ENCODE measurements at regions not wholly inside any gene's neighbourhood (a gene's known extent, or its start where the extent isn't known, plus 50 kb on each side); places are given as distances from the start of the nearest gene placed in this dataset.

GRCh38 chr16:79996321-79996720, 395.8 kb upstream of the MAF start:
- DNase-seq (no peak), ATAC-seq (no peak)
- no peak for TF ChIP-seq CTCF (IDR thresholded peaks at IDR 0.05)
- Mint-ChIP-seq H3K36me3 (ENCODE audit: low read depth) (no peaks in the 10 kb centered on the region), H3K4me3 (no peak overlapping the region), H3K4me1 (ENCODE audit: low read depth) (no peaks in the 10 kb centered on the region), H3K27me3 (no peaks in the 10 kb centered on the region), H3K27ac (no peak overlapping the region), H3K9me3 (no peaks in the 10 kb centered on the region)
- ChIA-PET CTCF (interaction anchor here (1.3 to 2.5 kb wide), 3 partner anchors 11 to 531 kb away, joined by 3 to 12 read pairs (median 9); no protein-coding TSS in a partner anchor), POLR2A (no interaction called here)
- intact Hi-C loops (cut with micrococcal nuclease): no loop called here

GRCh38 chr16:79995315-79995714, 394.8 kb upstream of the MAF start:
- H3K9me3 Mint-ChIP-seq: no peaks in the 10 kb centered on the region
- no peaks in the 10 kb centered on the region for H3K4me1 Mint-ChIP-seq (ENCODE audit: low read depth)
- ChIA-PET POLR2A (no interaction called here), CTCF (no interaction called here)
- intact Hi-C loops (cut with micrococcal nuclease): no loop called here
- ATAC-seq (no peak), DNase-seq (no peak)
- H3K36me3 Mint-ChIP-seq (ENCODE audit: low read depth): no peaks in the 10 kb centered on the region
- TF ChIP-seq CTCF (IDR thresholded peaks at IDR 0.05): no peak
- no peak overlapping the region for H3K27ac Mint-ChIP-seq
- no peaks in the 10 kb centered on the region for H3K27me3 Mint-ChIP-seq
- H3K4me3 Mint-ChIP-seq: no peak overlapping the region

- H3K4me3 Mint-ChIP-seq: no peak overlapping the region
- no peaks in the 10 kb centered on the region for H3K36me3 Mint-ChIP-seq (ENCODE audit: low read depth)
- no peaks in the 10 kb centered on the region for H3K27me3 Mint-ChIP-seq
These were observed 393.9 kb upstream of the MAF start for GRCh38 chr16:79994418-79994817.

GRCh38 chr16:79993629-79994209, 393.2 kb upstream of the MAF start:
- no peak overlapping the region for H3K4me3 Mint-ChIP-seq
- H3K36me3 Mint-ChIP-seq (ENCODE audit: low read depth): no peaks in the 10 kb centered on the region
- intact Hi-C loops (cut with micrococcal nuclease): no loop called here
- ChIA-PET CTCF (no interaction called here), POLR2A (no interaction called here)
- no peak for TF ChIP-seq CTCF (IDR thresholded peaks at IDR 0.05)
- no peaks in the 10 kb centered on the region for H3K27me3 Mint-ChIP-seq
- DNase-seq (no peak), ATAC-seq (no peak)
- H3K9me3 Mint-ChIP-seq: no peaks in the 10 kb centered on the region
- H3K4me1 Mint-ChIP-seq (ENCODE audit: low read depth): no peaks in the 10 kb centered on the region
- no peak overlapping the region for H3K27ac Mint-ChIP-seq

More at GRCh38 chr16:79994418-79994817, 393.9 kb upstream of the MAF start:
- no peak for DNase-seq
- Mint-ChIP-seq H3K27ac (no peak overlapping the region), H3K4me1 (ENCODE audit: low read depth) (no peaks in the 10 kb centered on the region), H3K9me3 (no peaks in the 10 kb centered on the region)
- POLR2A ChIA-PET: no interaction called here
- intact Hi-C loops (cut with micrococcal nuclease): no loop called here
- CTCF ChIA-PET: no interaction called here
- no peak for TF ChIP-seq CTCF (IDR thresholded peaks at IDR 0.05)
- no peak for ATAC-seq

GRCh38 chr16:79991969-79992368, 391.4 kb upstream of the MAF start:
- H3K9me3 Mint-ChIP-seq: no peaks in the 10 kb centered on the region
- DNase-seq (no peak), ATAC-seq (no peak)
- POLR2A ChIA-PET: no interaction called here
- H3K36me3 Mint-ChIP-seq (ENCODE audit: low read depth): no peaks in the 10 kb centered on the region
- no peak overlapping the region for H3K4me3 Mint-ChIP-seq
- intact Hi-C loops (cut with micrococcal nuclease): no loop called here
- no peak overlapping the region for H3K27ac Mint-ChIP-seq
- H3K4me1 Mint-ChIP-seq (ENCODE audit: low read depth): no peaks in the 10 kb centered on the region
- CTCF ChIA-PET: no interaction called here
- H3K27me3 Mint-ChIP-seq: no peaks in the 10 kb centered on the region
- TF ChIP-seq CTCF (IDR thresholded peaks at IDR 0.05): no peak
